HEK293 (cell line): ENCODE measurements at regions not wholly inside any gene's neighbourhood (a gene's known extent, or its start where the extent isn't known, plus 50 kb on each side); places are given as distances from the start of the nearest gene placed in this dataset.

Source experiments
- CTCF ChIA-PET: fragments of 350-600 bp; formaldehyde crosslinking; extraction: SDS; loops from one replicate; lab custom pipeline; 2021; ENCODE audit warnings: antibody characterized with exemption; lab: Yijun Ruan, JAX
- POLR2A ChIA-PET: fragments of 300-600 bp; formaldehyde crosslinking; extraction: SDS; loops from one replicate; lab custom pipeline; 2020; ENCODE audit warnings: antibody characterized with exemption, inconsistent platforms; lab: Yijun Ruan, JAX
- H3K27ac ChIP-seq: fragments of 200-500 bp; sonication (Bioruptor generic); 2 replicates; pipeline ENCODE4 v1.5.1; 2014; ENCODE audit warnings: low read depth, low read length, control low read depth, inconsistent platforms; ENCODE audit errors: extremely low read depth
- H3K36me3 ChIP-seq, 2 experiments: fragments of 200-500 bp in 1 of 2; sonication (Bioruptor generic) in 1 of 2; 1 replicate in 1 of 2; 2 replicates in 1 of 2; pipeline ENCODE4 v1.5.1; 2014 to 2017; ENCODE audit warnings: inconsistent platforms in 2 of 2, low read length in 2 of 2; ENCODE audit not compliant: control insufficient read depth in 2 of 2, insufficient read depth in 1 of 2
- H3K4me1 ChIP-seq: fragments of 200-500 bp; sonication (Bioruptor generic); 2 replicates; pipeline ENCODE4 v1.5.1; 2014; ENCODE audit warnings: mild to moderate bottlenecking, low read length, inconsistent platforms; ENCODE audit not compliant: control insufficient read depth, insufficient read depth
- H3K4me3 ChIP-seq: 2 replicates; pipeline ENCODE4 v1.5.1; 2011; ENCODE audit warnings: low read depth, mild to moderate bottlenecking, control low read depth, low read length, moderate library complexity
- H3K9me3 ChIP-seq: fragments of 200-500 bp; sonication (Bioruptor generic); 2 replicates; pipeline ENCODE4 v1.5.1; 2014; ENCODE audit warnings: low read depth, low read length, inconsistent platforms; ENCODE audit not compliant: control insufficient read depth, insufficient read depth
- BCL11B ChIP-seq: fragments of 450-650 bp; formaldehyde crosslinking; IDR thresholded peaks from 2 replicates; pipeline ENCODE4 v1.5.1; 2016; ENCODE audit warnings: low read depth, missing biosample characterization, missing genetic modification characterization
- GFI1B ChIP-seq: fragments of 450-650 bp; formaldehyde crosslinking; IDR thresholded peaks from 2 replicates; pipeline ENCODE4 v1.5.1; 2016; ENCODE audit warnings: missing biosample characterization, missing genetic modification characterization
- GLIS1 ChIP-seq: fragments of 450-650 bp; formaldehyde crosslinking; IDR thresholded peaks from 2 replicates; pipeline ENCODE4 v1.5.1; 2016; ENCODE audit warnings: missing biosample characterization, missing genetic modification characterization
- KLF8 ChIP-seq: fragments of 450-650 bp; formaldehyde crosslinking; IDR thresholded peaks from 2 replicates; pipeline ENCODE4 v1.5.1; 2016; ENCODE audit warnings: missing biosample characterization, missing genetic modification characterization
- MEIS1 ChIP-seq: sonication (generic); formaldehyde crosslinking; IDR thresholded peaks from 2 replicates; pipeline ENCODE4 v1.8.1; 2022; ENCODE audit warnings: missing genetic modification reagents, mild to moderate bottlenecking, borderline replicate concordance
- MYNN ChIP-seq: fragments of 450-650 bp; formaldehyde crosslinking; IDR thresholded peaks from 2 replicates; pipeline ENCODE4 v1.5.1; 2016; ENCODE audit warnings: missing biosample characterization, missing genetic modification characterization, borderline replicate concordance
- MZF1 ChIP-seq: fragments of 450-650 bp; formaldehyde crosslinking; IDR thresholded peaks from 2 replicates; pipeline ENCODE4 v1.5.1; 2017; ENCODE audit warnings: missing biosample characterization, missing genetic modification characterization, borderline replicate concordance
- SCRT2 ChIP-seq: fragments of 450-650 bp; formaldehyde crosslinking; IDR thresholded peaks from 2 replicates; pipeline ENCODE4 v1.5.1; 2016; ENCODE audit warnings: missing biosample characterization, missing genetic modification characterization
- SP2 ChIP-seq: fragments of 450-650 bp; formaldehyde crosslinking; IDR thresholded peaks from 2 replicates; pipeline ENCODE4 v1.5.1; 2016; ENCODE audit warnings: missing biosample characterization, missing genetic modification characterization
- ZBTB1 ChIP-seq: fragments of 450-650 bp; formaldehyde crosslinking; IDR thresholded peaks from 2 replicates; pipeline ENCODE4 v1.5.1; 2016; ENCODE audit warnings: missing biosample characterization, missing genetic modification characterization
- ZBTB26 ChIP-seq: fragments of 450-650 bp; formaldehyde crosslinking; optimal IDR thresholded peaks from 2 replicates; pipeline ENCODE3; 2016; ENCODE audit warnings: missing biosample characterization, mild to moderate bottlenecking, missing genetic modification characterization
- ZBTB48 ChIP-seq: fragments of 450-650 bp; formaldehyde crosslinking; IDR thresholded peaks from 2 replicates; pipeline ENCODE4 v1.5.1; 2016; ENCODE audit warnings: missing biosample characterization, missing genetic modification characterization
- ZBTB8A ChIP-seq: fragments of 450-650 bp; formaldehyde crosslinking; IDR thresholded peaks from 2 replicates; pipeline ENCODE4 v1.5.1; 2016; ENCODE audit warnings: missing biosample characterization, missing genetic modification characterization
- ZFHX2 ChIP-seq: fragments of 450-650 bp; formaldehyde crosslinking; conservative IDR thresholded peaks from 2 replicates; pipeline ENCODE4 v1.5.1; 2016; ENCODE audit warnings: missing biosample characterization, missing genetic modification characterization
- ZFP37 ChIP-seq: fragments of 450-650 bp; formaldehyde crosslinking; IDR thresholded peaks from 2 replicates; pipeline ENCODE4 v1.5.1; 2016; ENCODE audit warnings: missing biosample characterization, missing genetic modification characterization
- ZFP41 ChIP-seq: fragments of 450-650 bp; formaldehyde crosslinking; IDR thresholded peaks from 2 replicates; pipeline ENCODE4 v1.5.1; 2016; ENCODE audit warnings: missing biosample characterization, missing genetic modification characterization, borderline replicate concordance
- ZIC2 ChIP-seq: fragments of 450-650 bp; formaldehyde crosslinking; IDR thresholded peaks from 2 replicates; pipeline ENCODE4 v1.5.1; 2016; ENCODE audit warnings: missing biosample characterization, missing genetic modification characterization
- ZNF211 ChIP-seq: fragments of 450-650 bp; formaldehyde crosslinking; IDR thresholded peaks from 2 replicates; pipeline ENCODE4 v1.5.1; 2016; ENCODE audit warnings: low read depth, missing biosample characterization, missing genetic modification characterization
- ZNF324 ChIP-seq: fragments of 450-650 bp; formaldehyde crosslinking; IDR thresholded peaks from 2 replicates; pipeline ENCODE4 v1.5.1; 2016; ENCODE audit warnings: missing biosample characterization, missing genetic modification characterization
- ZNF510 ChIP-seq: fragments of 450-650 bp; formaldehyde crosslinking; IDR thresholded peaks from 2 replicates; pipeline ENCODE4 v1.5.1; 2018; ENCODE audit warnings: mild to moderate bottlenecking, missing genetic modification characterization, missing biosample characterization; ENCODE audit not compliant: insufficient replicate concordance
- ZNF530 ChIP-seq: fragments of 450-650 bp; formaldehyde crosslinking; IDR thresholded peaks from 2 replicates; pipeline ENCODE4 v1.5.1; 2016; ENCODE audit warnings: low read depth, missing biosample characterization, missing genetic modification characterization
- ZNF544 ChIP-seq: fragments of 450-650 bp; formaldehyde crosslinking; IDR thresholded peaks from 2 replicates; pipeline ENCODE4 v1.5.0; 2017; ENCODE audit warnings: missing biosample characterization, missing genetic modification characterization
- ZNF558 ChIP-seq: fragments of 450-650 bp; formaldehyde crosslinking; IDR thresholded peaks from 2 replicates; pipeline ENCODE4 v1.5.1; 2016; ENCODE audit warnings: missing biosample characterization, missing genetic modification characterization
- ZNF561 ChIP-seq: fragments of 450-650 bp; IDR thresholded peaks from 2 replicates; pipeline ENCODE4 v1.5.1; 2018; ENCODE audit warnings: missing biosample characterization, missing genetic modification characterization, borderline replicate concordance
- ZNF600 ChIP-seq: fragments of 450-650 bp; formaldehyde crosslinking; IDR thresholded peaks from 2 replicates; pipeline ENCODE4 v1.5.1; 2016; ENCODE audit warnings: missing biosample characterization, missing genetic modification characterization
- ZNF610 ChIP-seq: fragments of 450-650 bp; formaldehyde crosslinking; IDR thresholded peaks from 2 replicates; pipeline ENCODE4 v1.5.1; 2016; ENCODE audit warnings: missing biosample characterization, missing genetic modification characterization, borderline replicate concordance
- ZNF701 ChIP-seq: fragments of 450-650 bp; formaldehyde crosslinking; IDR thresholded peaks from 2 replicates; pipeline ENCODE4 v1.5.1; 2016; ENCODE audit warnings: missing biosample characterization, missing genetic modification characterization
- ZNF785 ChIP-seq: fragments of 450-650 bp; formaldehyde crosslinking; IDR thresholded peaks from 2 replicates; pipeline ENCODE4 v1.5.1; 2016; ENCODE audit warnings: missing biosample characterization, missing genetic modification characterization
- TF ChIP-seq, protein P1 (sequence below): fragments of 450-650 bp; formaldehyde crosslinking; IDR thresholded peaks from 2 replicates; pipeline ENCODE4 v1.5.1; 2016; ENCODE audit warnings: missing biosample characterization, missing genetic modification characterization, low read depth
- TF ChIP-seq, protein P2 (sequence below): fragments of 450-650 bp; formaldehyde crosslinking; IDR thresholded peaks from 2 replicates; pipeline ENCODE4 v1.5.1; 2017; ENCODE audit warnings: missing biosample characterization, mild to moderate bottlenecking, missing genetic modification characterization, moderate library complexity
- TF ChIP-seq, protein P3 (sequence below): fragments of 450-650 bp; formaldehyde crosslinking; IDR thresholded peaks from 2 replicates; pipeline ENCODE4 v1.5.1; 2016; ENCODE audit warnings: missing biosample characterization, missing genetic modification characterization
- TF ChIP-seq, protein P4 (sequence below): fragments of 450-650 bp; formaldehyde crosslinking; IDR thresholded peaks from 2 replicates; pipeline ENCODE4 v1.5.1; 2016; ENCODE audit warnings: missing biosample characterization, missing genetic modification characterization

- POLR2A ChIA-PET: no interaction called here
- Histone ChIP-seq H3K36me3 (no peaks in the 10 kb centered on the region), H3K27ac (no peak overlapping the region), H3K4me1 (no peaks in the 10 kb centered on the region), H3K4me3 (no peak overlapping the region), H3K9me3 (no peaks in the 10 kb centered on the region)
- CTCF ChIA-PET: no interaction called here
- TF ChIP-seq MYNN (tag by site-specific recombination): no peak
- no peak for TF ChIP-seq ZNF211
- TF ChIP-seq SP2 (tag by site-specific recombination): no peak
- TF ChIP-seq ZBTB48 (tag by site-specific recombination): no peak
- TF ChIP-seq, protein P1, sequence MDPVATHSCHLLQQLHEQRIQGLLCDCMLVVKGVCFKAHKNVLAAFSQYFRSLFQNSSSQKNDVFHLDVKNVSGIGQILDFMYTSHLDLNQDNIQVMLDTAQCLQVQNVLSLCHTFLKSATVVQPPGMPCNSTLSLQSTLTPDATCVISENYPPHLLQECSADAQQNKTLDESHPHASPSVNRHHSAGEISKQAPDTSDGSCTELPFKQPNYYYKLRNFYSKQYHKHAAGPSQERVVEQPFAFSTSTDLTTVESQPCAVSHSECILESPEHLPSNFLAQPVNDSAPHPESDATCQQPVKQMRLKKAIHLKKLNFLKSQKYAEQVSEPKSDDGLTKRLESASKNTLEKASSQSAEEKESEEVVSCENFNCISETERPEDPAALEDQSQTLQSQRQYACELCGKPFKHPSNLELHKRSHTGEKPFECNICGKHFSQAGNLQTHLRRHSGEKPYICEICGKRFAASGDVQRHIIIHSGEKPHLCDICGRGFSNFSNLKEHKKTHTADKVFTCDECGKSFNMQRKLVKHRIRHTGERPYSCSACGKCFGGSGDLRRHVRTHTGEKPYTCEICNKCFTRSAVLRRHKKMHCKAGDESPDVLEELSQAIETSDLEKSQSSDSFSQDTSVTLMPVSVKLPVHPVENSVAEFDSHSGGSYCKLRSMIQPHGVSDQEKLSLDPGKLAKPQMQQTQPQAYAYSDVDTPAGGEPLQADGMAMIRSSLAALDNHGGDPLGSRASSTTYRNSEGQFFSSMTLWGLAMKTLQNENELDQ: no peak
- no peak for TF ChIP-seq BCL11B (tag by site-specific recombination)
- TF ChIP-seq ZFP37 (tag by site-specific recombination): no peak
- TF ChIP-seq, protein P2, sequence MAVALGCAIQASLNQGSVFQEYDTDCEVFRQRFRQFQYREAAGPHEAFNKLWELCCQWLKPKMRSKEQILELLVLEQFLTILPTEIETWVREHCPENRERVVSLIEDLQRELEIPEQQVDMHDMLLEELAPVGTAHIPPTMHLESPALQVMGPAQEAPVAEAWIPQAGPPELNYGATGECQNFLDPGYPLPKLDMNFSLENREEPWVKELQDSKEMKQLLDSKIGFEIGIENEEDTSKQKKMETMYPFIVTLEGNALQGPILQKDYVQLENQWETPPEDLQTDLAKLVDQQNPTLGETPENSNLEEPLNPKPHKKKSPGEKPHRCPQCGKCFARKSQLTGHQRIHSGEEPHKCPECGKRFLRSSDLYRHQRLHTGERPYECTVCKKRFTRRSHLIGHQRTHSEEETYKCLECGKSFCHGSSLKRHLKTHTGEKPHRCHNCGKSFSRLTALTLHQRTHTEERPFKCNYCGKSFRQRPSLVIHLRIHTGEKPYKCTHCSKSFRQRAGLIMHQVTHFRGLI: peak; percentile 97
- TF ChIP-seq MZF1 (tag by site-specific recombination): no peak
- no peak for TF ChIP-seq ZBTB8A (tag by site-specific recombination)
- TF ChIP-seq ZFP41: no peak
- TF ChIP-seq ZNF600 (tag by site-specific recombination): 0 out of 2 replicates have a peak, but pooled peaks have one; percentile 15
- no peak for TF ChIP-seq ZNF561 (tag by site-specific recombination)
- no peak for TF ChIP-seq ZNF544 (tag by site-specific recombination)
- no peak for TF ChIP-seq ZNF324 (tag by site-specific recombination)
- no peak for TF ChIP-seq ZBTB1 (tag by site-specific recombination)
- TF ChIP-seq, protein P3, sequence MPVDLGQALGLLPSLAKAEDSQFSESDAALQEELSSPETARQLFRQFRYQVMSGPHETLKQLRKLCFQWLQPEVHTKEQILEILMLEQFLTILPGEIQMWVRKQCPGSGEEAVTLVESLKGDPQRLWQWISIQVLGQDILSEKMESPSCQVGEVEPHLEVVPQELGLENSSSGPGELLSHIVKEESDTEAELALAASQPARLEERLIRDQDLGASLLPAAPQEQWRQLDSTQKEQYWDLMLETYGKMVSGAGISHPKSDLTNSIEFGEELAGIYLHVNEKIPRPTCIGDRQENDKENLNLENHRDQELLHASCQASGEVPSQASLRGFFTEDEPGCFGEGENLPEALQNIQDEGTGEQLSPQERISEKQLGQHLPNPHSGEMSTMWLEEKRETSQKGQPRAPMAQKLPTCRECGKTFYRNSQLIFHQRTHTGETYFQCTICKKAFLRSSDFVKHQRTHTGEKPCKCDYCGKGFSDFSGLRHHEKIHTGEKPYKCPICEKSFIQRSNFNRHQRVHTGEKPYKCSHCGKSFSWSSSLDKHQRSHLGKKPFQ (tag by site-specific recombination): no peak
- TF ChIP-seq KLF8 (tag by site-specific recombination): no peak
- TF ChIP-seq, protein P4, sequence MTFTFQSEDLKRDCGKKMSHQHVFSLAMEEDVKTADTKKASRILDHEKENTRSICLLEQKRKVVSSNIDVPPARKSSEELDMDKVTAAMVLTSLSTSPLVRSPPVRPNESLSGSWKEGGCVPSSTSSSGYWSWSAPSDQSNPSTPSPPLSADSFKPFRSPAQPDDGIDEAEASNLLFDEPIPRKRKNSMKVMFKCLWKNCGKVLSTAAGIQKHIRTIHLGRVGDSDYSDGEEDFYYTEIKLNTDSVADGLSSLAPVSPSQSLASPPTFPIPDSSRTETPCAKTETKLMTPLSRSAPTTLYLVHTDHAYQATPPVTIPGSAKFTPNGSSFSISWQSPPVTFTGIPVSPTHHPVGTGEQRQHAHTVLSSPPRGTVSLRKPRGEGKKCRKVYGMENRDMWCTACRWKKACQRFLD: no peak
- no peak for TF ChIP-seq MEIS1 (CRISPR knock-in tag)
- no peak for TF ChIP-seq ZNF510 (tag by site-specific recombination)
- TF ChIP-seq GFI1B (tag by site-specific recombination): no peak
- TF ChIP-seq ZNF610 (tag by site-specific recombination): no peak
- no peak for TF ChIP-seq ZNF530 (tag by site-specific recombination)
- peak; percentile 55 for TF ChIP-seq ZIC2 (tag by site-specific recombination)
- TF ChIP-seq ZNF785: no peak
- TF ChIP-seq ZNF558: no peak
- peak; percentile 62 for TF ChIP-seq GLIS1
- no peak for TF ChIP-seq ZNF701 (tag by site-specific recombination)
- no peak for TF ChIP-seq ZFHX2 (tag by site-specific recombination)
- no peak for TF ChIP-seq ZBTB26 (tag by site-specific recombination)
- TF ChIP-seq SCRT2 (tag by site-specific recombination): peak; percentile 51; the same call in 1 of the 2 replicates
These were observed 60.6 kb downstream of the ARL6IP4 start for GRCh38 chr12:123041042-123041531.
